H1 (cell line): ENCODE measurements at regions not wholly inside any gene's neighbourhood (a gene's known extent, or its start where the extent isn't known, plus 50 kb on each side); places are given as distances from the start of the nearest gene placed in this dataset.

Experiments
- CTCF ChIP-seq, 3 experiments: IDR thresholded peaks; 1 replicate in 2 of 3; 2 replicates in 1 of 3; pipeline versions ENCODE4 v1.5.1 to v1.6.1; 2011; ENCODE audit warnings: low read length in 3 of 3, mild to moderate bottlenecking in 3 of 3, inconsistent platforms in 2 of 3, low read depth in 1 of 3, moderate library complexity in 1 of 3; ENCODE audit not compliant: insufficient read depth in 1 of 3; ENCODE audit errors: control extremely low read depth in 1 of 3
- EZH2 ChIP-seq: fragments of 200-600 bp; sonication (generic); IDR thresholded peaks from 2 replicates; pipeline ENCODE4 v1.7.1; 2012; ENCODE audit warnings: low read depth, mild to moderate bottlenecking, moderate library complexity, low read length, inconsistent platforms; ENCODE audit not compliant: severe bottlenecking
- NANOG ChIP-seq: IDR thresholded peaks from 2 replicates; pipeline ENCODE4 v1.6.1; 2011; ENCODE audit warnings: low read length, low read depth, mild to moderate bottlenecking, inconsistent platforms; ENCODE audit not compliant: insufficient read depth, poor library complexity, severe bottlenecking
- POLR2AphosphoS5 ChIP-seq: IDR thresholded peaks from 2 replicates; pipeline ENCODE4 v1.6.1; 2011; ENCODE audit warnings: low read depth, low read length
- RFX5 ChIP-seq: IDR thresholded peaks from 2 replicates; pipeline ENCODE4 v1.6.1; 2011; ENCODE audit warnings: low read depth, low read length, improper control_type of control experiment, borderline replicate concordance
- RXRA ChIP-seq: IDR thresholded peaks from 2 replicates; pipeline ENCODE4 v1.6.1; 2011; ENCODE audit warnings: low read depth, mild to moderate bottlenecking, low read length, moderate library complexity; ENCODE audit not compliant: insufficient read depth
- SAP30 ChIP-seq: fragments of 300-600 bp; sonication (generic); IDR thresholded peaks from 2 replicates; pipeline ENCODE4 v1.7.1; 2012; ENCODE audit warnings: low read length, moderate library complexity, mild to moderate bottlenecking, inconsistent platforms; ENCODE audit not compliant: insufficient read depth, insufficient replicate concordance
- SP2 ChIP-seq: IDR thresholded peaks from 2 replicates; pipeline ENCODE4 v1.6.1; 2012; ENCODE audit warnings: mild to moderate bottlenecking, low read length, inconsistent platforms

GRCh38 chr14:81765651-81766275 is 232.1 kb upstream of the SEL1L start:
- TF ChIP-seq SP2 (no peak), CTCF (IDR thresholded peaks at IDR 0.05; ENCODE audit: control extremely low read depth in 1 of 3, insufficient read depth in 1 of 3, low read depth in 1 of 3, low read length in 3 of 3) (no peak), RFX5 (no peak), POLR2AphosphoS5 (no peak), NANOG (no peak), EZH2 (no peak), RXRA (no peak), SAP30 (no peak)
